Trophoblast cell (in vitro differentiated cells and primary cell): ENCODE measurements at regions not wholly inside any gene's neighbourhood (a gene's known extent, or its start where the extent isn't known, plus 50 kb on each side); places are given as distances from the start of the nearest gene placed in this dataset.
"Not testable (repeated sequence)": the region's sequence is repeated elsewhere in the genome, so short reads cannot be mapped to it uniquely, and the experiment has no call there.

Source experiments
- DNase-seq, 2 donors: peaks; one replicate each; pipeline ENCODE4 v3.0.0-alpha.2; 2016
- H2AFZ ChIP-seq: 2 replicates; pipeline ENCODE4 v1.6.1; 2013; ENCODE audit warnings: low read length, moderate library complexity, mild to moderate bottlenecking; ENCODE audit not compliant: insufficient read depth, poor library complexity
- H2AK5ac ChIP-seq: 2 replicates; pipeline ENCODE4 v1.6.1; 2013; ENCODE audit warnings: mild to moderate bottlenecking, low read length
- H2BK120ac ChIP-seq: 2 replicates; pipeline ENCODE4 v1.6.1; 2013; ENCODE audit warnings: low read length, mild to moderate bottlenecking, moderate library complexity; ENCODE audit not compliant: insufficient read depth, poor library complexity
- H2BK12ac ChIP-seq: 2 replicates; pipeline ENCODE4 v1.6.1; 2013; ENCODE audit warnings: mild to moderate bottlenecking, low read length, moderate library complexity
- H2BK5ac ChIP-seq: 2 replicates; pipeline ENCODE4 v1.6.1; 2013; ENCODE audit warnings: low read length, low read depth, moderate library complexity, mild to moderate bottlenecking; ENCODE audit not compliant: poor library complexity
- H3K14ac ChIP-seq: 2 replicates; pipeline ENCODE4 v1.6.1; 2013; ENCODE audit warnings: mild to moderate bottlenecking, low read length
- H3K18ac ChIP-seq: 2 replicates; pipeline ENCODE4 v1.6.1; 2013; ENCODE audit warnings: mild to moderate bottlenecking, low read length
- H3K23ac ChIP-seq: 2 replicates; pipeline ENCODE4 v1.6.1; 2013; ENCODE audit warnings: low read length
- H3K27ac ChIP-seq: 2 replicates; pipeline ENCODE4 v1.5.1; 2013; ENCODE audit warnings: low read depth, mild to moderate bottlenecking, inconsistent platforms, low read length, moderate library complexity
- H3K27me3 ChIP-seq: 2 replicates; pipeline ENCODE4 v1.6.1; 2013; ENCODE audit warnings: inconsistent platforms, mild to moderate bottlenecking, low read length, moderate library complexity; ENCODE audit not compliant: insufficient read depth
- H3K36me3 ChIP-seq, 2 experiments: 1 replicate in 1 of 2; 2 replicates in 1 of 2; pipeline ENCODE4 v1.6.1; 2013; ENCODE audit warnings: low read length in 2 of 2, mild to moderate bottlenecking in 2 of 2, moderate library complexity in 1 of 2; ENCODE audit not compliant: insufficient read depth in 2 of 2, control insufficient read depth in 1 of 2
- H3K4ac ChIP-seq: 2 replicates; pipeline ENCODE4 v1.6.1; 2013; ENCODE audit warnings: low read depth, mild to moderate bottlenecking, low read length, moderate library complexity
- H3K4me1 ChIP-seq, 2 experiments: 1 replicate in 1 of 2; 2 replicates in 1 of 2; pipeline ENCODE4 v1.6.1; 2013; ENCODE audit warnings: low read length in 2 of 2, mild to moderate bottlenecking in 2 of 2, moderate library complexity in 1 of 2; ENCODE audit not compliant: insufficient read depth in 2 of 2, control insufficient read depth in 1 of 2
- H3K4me2 ChIP-seq: 2 replicates; pipeline ENCODE4 v1.6.1; 2013; ENCODE audit warnings: inconsistent platforms, mild to moderate bottlenecking, low read length, moderate library complexity
- H3K4me3 ChIP-seq: 2 replicates; pipeline ENCODE4 v1.5.1; 2013; ENCODE audit warnings: mild to moderate bottlenecking, low read depth, low read length, inconsistent platforms
- H3K79me1 ChIP-seq: one replicate; pipeline ENCODE4 v1.6.1; 2013; ENCODE audit warnings: low read length
- H3K79me2 ChIP-seq: 2 replicates; pipeline ENCODE4 v1.6.1; 2013; ENCODE audit warnings: low read length, mild to moderate bottlenecking; ENCODE audit not compliant: control insufficient read depth, insufficient read depth, poor library complexity
- H3K9ac ChIP-seq: 2 replicates; pipeline ENCODE4 v1.6.1; 2013; ENCODE audit warnings: mild to moderate bottlenecking, low read length
- H3K9me3 ChIP-seq: 2 replicates; pipeline ENCODE4 v1.6.1; 2013; ENCODE audit warnings: low read depth, mild to moderate bottlenecking, control low read depth, inconsistent platforms, low read length; ENCODE audit not compliant: insufficient read depth
- H4K12ac ChIP-seq: 2 replicates; pipeline ENCODE4 v1.6.1; 2013; ENCODE audit warnings: low read depth, mild to moderate bottlenecking, low read length, moderate library complexity
- H4K8ac ChIP-seq: 2 replicates; pipeline ENCODE4 v1.6.1; 2013; ENCODE audit warnings: low read depth, mild to moderate bottlenecking, low read length, moderate library complexity
- H4K91ac ChIP-seq: one replicate; pipeline ENCODE4 v1.6.1; 2013; ENCODE audit warnings: low read depth, mild to moderate bottlenecking, low read length, moderate library complexity
- WGBS: extraction: QIAGEN DNeasy Blood & Tissue Kit; methylation state at CpG from one replicate; pipeline ENCODE4 v1.1.7; 2013; ENCODE audit warnings: missing lambda C conversion rate; ENCODE audit not compliant: insufficient read length, insufficient coverage; ENCODE audit errors: extremely low coverage; 5-methylcytosine and 5-hydroxymethylcytosine counted together

DNA sequence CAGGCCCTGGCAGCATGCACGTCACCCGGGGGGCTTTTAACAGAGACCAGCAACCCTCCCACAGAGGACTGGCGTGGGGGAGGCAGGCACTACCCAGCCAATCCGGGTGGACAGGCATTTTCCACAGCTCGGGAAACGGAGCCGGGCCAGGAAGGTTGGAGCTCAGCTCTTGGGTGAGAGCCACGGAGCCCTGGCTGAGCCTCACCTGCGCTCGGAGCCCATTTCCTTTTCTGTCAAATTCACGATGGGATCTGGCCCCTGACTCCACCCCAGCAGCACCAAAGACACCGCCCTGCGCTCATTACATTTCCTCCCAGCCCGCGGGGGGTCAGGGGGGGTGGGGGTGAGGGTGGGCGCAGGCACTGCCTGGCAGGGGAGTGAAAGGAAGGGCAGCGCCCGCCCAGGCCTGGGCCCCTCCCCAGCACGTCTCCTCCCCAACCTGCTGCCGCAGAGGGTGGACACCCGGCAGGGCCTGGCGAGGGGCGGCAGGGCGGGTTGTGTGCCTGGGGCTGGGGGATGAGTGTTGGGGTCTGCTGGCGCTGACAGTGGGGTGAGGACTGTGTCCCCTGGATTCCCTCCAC lies 145.4 kb downstream of the LAT start:
- H2AFZ ChIP-seq, H3K27ac ChIP-seq, H4K8ac ChIP-seq, H3K27me3 ChIP-seq, H2BK120ac ChIP-seq, H4K12ac ChIP-seq, H3K79me2 ChIP-seq, H2AK5ac ChIP-seq, H3K23ac ChIP-seq, H3K14ac ChIP-seq, H4K91ac ChIP-seq, H3K4me2 ChIP-seq, H3K36me3 ChIP-seq, H3K9ac ChIP-seq, H2BK5ac ChIP-seq, H3K18ac ChIP-seq, DNase-seq, H3K79me1 ChIP-seq, H3K4ac ChIP-seq, H3K4me3 ChIP-seq, H3K4me1 ChIP-seq, H3K9me3 ChIP-seq, H2BK12ac ChIP-seq: not testable (repeated sequence)
- no CpG with 5 or more reads among the region's 25 CpGs for WGBS

DNA sequence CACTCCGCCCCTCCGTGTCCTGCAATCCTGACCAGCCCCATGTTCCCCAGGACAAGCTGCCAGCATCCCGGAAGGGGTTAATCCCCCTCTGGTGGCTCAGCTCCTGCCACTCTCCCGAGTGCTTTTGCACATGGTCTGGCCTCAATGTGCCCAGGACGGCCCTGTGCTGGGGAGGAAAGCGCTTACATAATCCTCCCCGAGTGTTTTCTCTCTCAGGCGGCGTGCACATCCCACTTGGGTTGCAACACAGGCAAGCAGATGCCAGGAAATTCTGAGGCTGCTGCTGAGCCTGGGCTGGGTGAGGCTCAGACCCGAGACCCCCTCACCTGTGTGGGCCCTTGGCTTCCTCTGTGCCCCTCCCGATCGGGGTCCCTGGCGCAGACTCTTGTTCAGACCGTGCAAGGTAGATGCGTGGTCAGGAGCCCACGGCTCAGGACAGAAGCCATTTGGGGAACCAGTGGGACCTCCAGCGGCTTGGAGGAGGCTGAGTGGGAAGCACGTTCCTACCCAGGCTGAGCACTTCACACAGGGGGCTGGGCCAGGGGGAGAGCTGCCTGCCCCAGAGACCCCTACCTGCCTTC lies 144.7 kb downstream of the LAT start:
- H3K79me2 ChIP-seq, H3K14ac ChIP-seq: not testable (repeated sequence)
- WGBS: no CpG with 5 or more reads among the region's 18 CpGs

DNA sequence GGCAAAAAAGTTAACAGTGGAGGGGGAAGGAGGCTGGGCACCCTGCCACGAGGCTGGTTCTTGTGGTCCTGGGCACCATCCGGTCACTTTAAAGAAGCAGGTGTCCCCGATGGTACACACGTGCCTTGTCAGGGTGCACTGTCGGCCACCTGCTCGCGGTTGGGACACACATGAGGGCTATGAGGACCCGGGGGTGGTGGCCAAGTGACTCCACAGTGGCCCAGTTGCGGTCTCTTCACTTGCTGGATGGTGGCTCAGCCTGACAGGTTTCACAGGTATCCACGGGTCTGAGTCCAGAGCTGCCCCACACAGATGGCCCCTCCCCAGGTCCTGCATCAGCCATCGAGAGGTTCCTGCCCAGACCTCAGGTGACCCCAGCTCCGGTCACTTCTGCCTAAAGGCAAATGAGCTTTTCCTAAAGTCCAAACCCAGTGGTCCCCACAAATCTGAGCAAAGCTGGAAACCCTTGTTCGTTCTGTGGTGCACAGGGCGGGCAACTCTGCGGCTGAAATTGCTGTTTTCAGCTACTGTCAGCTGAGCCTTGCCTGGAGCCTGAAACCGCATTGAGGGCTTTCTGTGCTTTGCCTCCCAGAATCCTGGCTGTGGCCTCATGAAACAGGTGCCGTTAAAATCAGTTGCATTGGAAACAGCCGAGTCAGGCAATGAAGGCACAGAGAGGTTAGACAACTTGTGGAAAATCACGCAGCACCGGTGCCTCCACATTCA lies 144.0 kb downstream of the LAT start:
- not testable (repeated sequence) for H3K23ac ChIP-seq, H4K8ac ChIP-seq, H3K36me3 ChIP-seq, H3K79me1 ChIP-seq, H2AK5ac ChIP-seq, H3K79me2 ChIP-seq, H2AFZ ChIP-seq, H3K9me3 ChIP-seq, DNase-seq, H3K27ac ChIP-seq, H3K4me3 ChIP-seq, H3K4me1 ChIP-seq, H3K4me2 ChIP-seq, H3K9ac ChIP-seq, H2BK12ac ChIP-seq, H3K14ac ChIP-seq, H4K91ac ChIP-seq, H2BK5ac ChIP-seq, H2BK120ac ChIP-seq, H3K27me3 ChIP-seq, H3K4ac ChIP-seq, H4K12ac ChIP-seq, H3K18ac ChIP-seq
- WGBS: no CpG with 5 or more reads among the region's 20 CpGs

More for the DNA sequence above, 144.7 kb downstream of the LAT start:
- not testable (repeated sequence) for H3K9ac ChIP-seq, H2BK5ac ChIP-seq, H2BK12ac ChIP-seq, H3K27ac ChIP-seq, H3K36me3 ChIP-seq, H3K4me2 ChIP-seq, H3K4me3 ChIP-seq, DNase-seq, H3K27me3 ChIP-seq, H2AFZ ChIP-seq, H3K18ac ChIP-seq, H3K79me1 ChIP-seq, H2AK5ac ChIP-seq, H3K9me3 ChIP-seq, H3K4me1 ChIP-seq, H4K91ac ChIP-seq, H4K8ac ChIP-seq, H3K4ac ChIP-seq, H2BK120ac ChIP-seq, H3K23ac ChIP-seq, H4K12ac ChIP-seq

DNA sequence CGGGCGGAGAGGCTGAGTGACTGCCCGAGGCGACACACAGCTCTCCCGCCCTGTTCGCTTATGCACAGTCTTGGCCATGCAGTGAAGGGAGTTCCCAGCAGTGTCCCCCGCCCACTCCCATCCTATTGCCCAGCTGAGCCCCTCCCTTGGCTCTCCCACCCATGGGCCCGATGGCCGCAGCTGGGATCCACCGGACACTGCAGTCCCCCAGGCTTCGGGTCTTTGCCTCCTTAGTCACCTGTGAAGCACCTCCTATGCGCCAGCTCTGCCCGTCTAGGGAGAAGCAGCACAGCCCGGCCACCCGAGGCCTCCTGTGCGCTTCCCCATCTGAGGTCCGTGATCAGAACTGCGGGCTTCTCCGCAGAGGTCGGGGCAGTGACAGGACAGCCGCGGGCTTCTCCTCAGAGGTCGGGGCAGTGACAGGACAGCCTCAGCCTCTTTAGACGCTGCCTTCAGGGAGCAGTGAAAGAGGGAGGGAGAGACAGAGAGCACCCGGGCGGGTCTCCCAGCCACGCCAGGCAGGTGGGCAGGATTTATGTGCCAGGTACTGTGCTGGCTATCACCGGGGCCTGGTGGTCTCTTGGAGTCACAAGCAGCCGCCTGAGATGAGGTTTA lies 143.1 kb downstream of the LAT start:
- WGBS: no CpG with 5 or more reads among the region's 29 CpGs

More for the DNA sequence above, 143.1 kb downstream of the LAT start:
- H3K79me1 ChIP-seq, H3K27ac ChIP-seq, H2AFZ ChIP-seq, H3K18ac ChIP-seq, H3K4me3 ChIP-seq, H3K27me3 ChIP-seq, H3K9me3 ChIP-seq, H4K8ac ChIP-seq, H3K4ac ChIP-seq, H3K4me1 ChIP-seq, H3K23ac ChIP-seq, H3K9ac ChIP-seq, H3K36me3 ChIP-seq, H4K12ac ChIP-seq, H3K4me2 ChIP-seq, H2BK5ac ChIP-seq, H3K14ac ChIP-seq, H2BK120ac ChIP-seq, H3K79me2 ChIP-seq, DNase-seq, H2AK5ac ChIP-seq, H2BK12ac ChIP-seq, H4K91ac ChIP-seq: not testable (repeated sequence)
